K562 (cell line): ENCODE measurements at regions not wholly inside any gene's neighbourhood (a gene's known extent, or its start where the extent isn't known, plus 50 kb on each side); places are given as distances from the start of the nearest gene placed in this dataset.

Source experiments
- BRD4 ChIP-seq: fragments of 200-600 bp; sonication (generic); IDR thresholded peaks from 2 replicates; pipeline ENCODE4 v1.6.1; 2017; ENCODE audit warnings: inconsistent platforms
- ETV1 ChIP-seq: fragments of 450-650 bp; conservative IDR thresholded peaks from 2 replicates; pipeline ENCODE4 v1.6.1; 2016; ENCODE audit warnings: missing genetic modification characterization, control low read depth, low read depth, missing compliant biosample characterization
- KDM2B ChIP-seq: fragments of 250-450 bp; sonication (Bioruptor Pico); IDR thresholded peaks from 2 replicates; pipeline ENCODE4 v1.8.0; 2021; ENCODE audit warnings: mild to moderate bottlenecking, moderate library complexity
- RUNX1 ChIP-seq: sonication (generic); IDR thresholded peaks from 2 replicates; pipeline ENCODE4 v1.6.1; 2016; ENCODE audit warnings: antibody characterized with exemption, low read depth
- SLC30A9 ChIP-seq: fragments of 250-450 bp; sonication (Bioruptor Pico); IDR thresholded peaks from 2 replicates; pipeline ENCODE4 v1.8.0; 2022; ENCODE audit warnings: mild to moderate bottlenecking, moderate library complexity
- STAT5B ChIP-seq: fragments of 250-450 bp; sonication (Bioruptor Pico); IDR thresholded peaks from 2 replicates; pipeline ENCODE4 v1.8.0; 2021; ENCODE audit warnings: mild to moderate bottlenecking, inconsistent platforms
- TF ChIP-seq, protein P1 (sequence below): fragments of 450-650 bp; formaldehyde crosslinking; IDR thresholded peaks from 2 replicates; pipeline ENCODE4 v1.4.0; 2022; ENCODE audit warnings: missing genetic modification characterization
- TF ChIP-seq, protein P2 (sequence below), 3 experiments: fragments of 200-800 bp in 1 of 3; fragments of 250-450 bp in 1 of 3; fragments of 450-650 bp in 1 of 3; sonication (Bioruptor Pico) in 1 of 3; sonication (Bioruptor generic) in 1 of 3; formaldehyde crosslinking in 1 of 3; IDR thresholded peaks; 2 replicates each; pipeline versions ENCODE4 v1.6.1 to v1.8.0; 2016 to 2022; ENCODE audit warnings: mild to moderate bottlenecking in 2 of 3, missing genetic modification characterization in 2 of 3, missing compliant biosample characterization in 1 of 3, moderate library complexity in 1 of 3
- TF ChIP-seq, protein P3 (sequence below): fragments of 250-450 bp; sonication (Bioruptor Pico); IDR thresholded peaks from 2 replicates; pipeline ENCODE4 v1.4.0; 2020
- TF ChIP-seq, protein P4 (sequence below): fragments of 250-450 bp; sonication (Bioruptor Pico); IDR thresholded peaks from 2 replicates; pipeline ENCODE4 v1.5.0; 2021
- TF ChIP-seq, protein P5 (sequence below): sonication (generic); IDR thresholded peaks from 2 replicates; pipeline ENCODE4 v1.6.1; 2016
- TF ChIP-seq, protein P6 (sequence below): fragments of 200-800 bp; sonication (Bioruptor generic); IDR thresholded peaks from 2 replicates; pipeline ENCODE4 v1.6.1; 2017; ENCODE audit warnings: missing genetic modification characterization, missing compliant biosample characterization
- TF ChIP-seq, protein P7 (sequence below): fragments of 250-450 bp; sonication (Bioruptor Pico); IDR thresholded peaks from 2 replicates; pipeline ENCODE4 v1.9.0; 2021; ENCODE audit warnings: mild to moderate bottlenecking

DNA sequence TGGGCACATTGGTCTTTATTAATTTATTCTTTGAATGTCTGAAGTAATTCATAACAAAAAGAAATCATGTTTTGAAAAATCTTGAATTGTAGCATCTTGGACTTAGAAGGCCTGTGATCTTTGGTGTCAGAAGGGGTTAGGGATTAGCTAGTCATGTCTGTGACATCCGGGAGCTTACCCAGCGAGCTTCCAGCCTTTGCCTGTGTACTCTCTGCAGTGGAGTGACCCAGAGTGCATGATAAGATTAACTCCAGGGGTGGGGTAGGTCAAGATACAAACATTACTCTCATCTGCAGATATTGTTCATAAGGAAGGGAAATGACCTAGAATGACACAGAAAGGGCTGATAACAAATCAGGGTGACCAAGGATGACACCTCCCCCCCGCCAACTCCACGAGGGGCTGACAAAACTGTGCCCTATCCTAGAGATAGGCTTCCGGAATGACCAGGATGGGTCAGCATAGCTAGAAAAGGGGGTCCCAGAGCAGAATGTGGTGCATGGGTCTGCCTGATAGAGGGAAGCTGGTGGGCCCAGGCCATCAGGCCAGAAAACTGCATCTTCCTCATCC, 56.6 kb upstream of the BLCAP start (continued):
- TF ChIP-seq RUNX1 (no peak), SLC30A9 (CRISPR knock-in tag) (no peak), STAT5B (CRISPR knock-in tag) (no peak), ETV1 (tag) (no peak), KDM2B (CRISPR knock-in tag) (no peak), BRD4 (no peak)
- TF ChIP-seq, protein P1, sequence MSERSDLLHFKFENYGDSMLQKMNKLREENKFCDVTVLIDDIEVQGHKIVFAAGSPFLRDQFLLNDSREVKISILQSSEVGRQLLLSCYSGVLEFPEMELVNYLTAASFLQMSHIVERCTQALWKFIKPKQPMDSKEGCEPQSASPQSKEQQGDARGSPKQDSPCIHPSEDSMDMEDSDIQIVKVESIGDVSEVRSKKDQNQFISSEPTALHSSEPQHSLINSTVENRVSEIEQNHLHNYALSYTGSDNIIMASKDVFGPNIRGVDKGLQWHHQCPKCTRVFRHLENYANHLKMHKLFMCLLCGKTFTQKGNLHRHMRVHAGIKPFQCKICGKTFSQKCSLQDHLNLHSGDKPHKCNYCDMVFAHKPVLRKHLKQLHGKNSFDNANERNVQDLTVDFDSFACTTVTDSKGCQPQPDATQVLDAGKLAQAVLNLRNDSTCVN: no peak
- TF ChIP-seq, protein P2, sequence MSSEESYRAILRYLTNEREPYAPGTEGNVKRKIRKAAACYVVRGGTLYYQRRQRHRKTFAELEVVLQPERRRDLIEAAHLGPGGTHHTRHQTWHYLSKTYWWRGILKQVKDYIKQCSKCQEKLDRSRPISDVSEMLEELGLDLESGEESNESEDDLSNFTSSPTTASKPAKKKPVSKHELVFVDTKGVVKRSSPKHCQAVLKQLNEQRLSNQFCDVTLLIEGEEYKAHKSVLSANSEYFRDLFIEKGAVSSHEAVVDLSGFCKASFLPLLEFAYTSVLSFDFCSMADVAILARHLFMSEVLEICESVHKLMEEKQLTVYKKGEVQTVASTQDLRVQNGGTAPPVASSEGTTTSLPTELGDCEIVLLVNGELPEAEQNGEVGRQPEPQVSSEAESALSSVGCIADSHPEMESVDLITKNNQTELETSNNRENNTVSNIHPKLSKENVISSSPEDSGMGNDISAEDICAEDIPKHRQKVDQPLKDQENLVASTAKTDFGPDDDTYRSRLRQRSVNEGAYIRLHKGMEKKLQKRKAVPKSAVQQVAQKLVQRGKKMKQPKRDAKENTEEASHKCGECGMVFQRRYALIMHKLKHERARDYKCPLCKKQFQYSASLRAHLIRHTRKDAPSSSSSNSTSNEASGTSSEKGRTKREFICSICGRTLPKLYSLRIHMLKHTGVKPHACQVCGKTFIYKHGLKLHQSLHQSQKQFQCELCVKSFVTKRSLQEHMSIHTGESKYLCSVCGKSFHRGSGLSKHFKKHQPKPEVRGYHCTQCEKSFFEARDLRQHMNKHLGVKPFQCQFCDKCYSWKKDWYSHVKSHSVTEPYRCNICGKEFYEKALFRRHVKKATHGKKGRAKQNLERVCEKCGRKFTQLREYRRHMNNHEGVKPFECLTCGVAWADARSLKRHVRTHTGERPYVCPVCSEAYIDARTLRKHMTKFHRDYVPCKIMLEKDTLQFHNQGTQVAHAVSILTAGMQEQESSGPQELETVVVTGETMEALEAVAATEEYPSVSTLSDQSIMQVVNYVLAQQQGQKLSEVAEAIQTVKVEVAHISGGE (CRISPR knock-in tag; IDR thresholded peaks at IDR 0.05): no peak
- TF ChIP-seq, protein P3, sequence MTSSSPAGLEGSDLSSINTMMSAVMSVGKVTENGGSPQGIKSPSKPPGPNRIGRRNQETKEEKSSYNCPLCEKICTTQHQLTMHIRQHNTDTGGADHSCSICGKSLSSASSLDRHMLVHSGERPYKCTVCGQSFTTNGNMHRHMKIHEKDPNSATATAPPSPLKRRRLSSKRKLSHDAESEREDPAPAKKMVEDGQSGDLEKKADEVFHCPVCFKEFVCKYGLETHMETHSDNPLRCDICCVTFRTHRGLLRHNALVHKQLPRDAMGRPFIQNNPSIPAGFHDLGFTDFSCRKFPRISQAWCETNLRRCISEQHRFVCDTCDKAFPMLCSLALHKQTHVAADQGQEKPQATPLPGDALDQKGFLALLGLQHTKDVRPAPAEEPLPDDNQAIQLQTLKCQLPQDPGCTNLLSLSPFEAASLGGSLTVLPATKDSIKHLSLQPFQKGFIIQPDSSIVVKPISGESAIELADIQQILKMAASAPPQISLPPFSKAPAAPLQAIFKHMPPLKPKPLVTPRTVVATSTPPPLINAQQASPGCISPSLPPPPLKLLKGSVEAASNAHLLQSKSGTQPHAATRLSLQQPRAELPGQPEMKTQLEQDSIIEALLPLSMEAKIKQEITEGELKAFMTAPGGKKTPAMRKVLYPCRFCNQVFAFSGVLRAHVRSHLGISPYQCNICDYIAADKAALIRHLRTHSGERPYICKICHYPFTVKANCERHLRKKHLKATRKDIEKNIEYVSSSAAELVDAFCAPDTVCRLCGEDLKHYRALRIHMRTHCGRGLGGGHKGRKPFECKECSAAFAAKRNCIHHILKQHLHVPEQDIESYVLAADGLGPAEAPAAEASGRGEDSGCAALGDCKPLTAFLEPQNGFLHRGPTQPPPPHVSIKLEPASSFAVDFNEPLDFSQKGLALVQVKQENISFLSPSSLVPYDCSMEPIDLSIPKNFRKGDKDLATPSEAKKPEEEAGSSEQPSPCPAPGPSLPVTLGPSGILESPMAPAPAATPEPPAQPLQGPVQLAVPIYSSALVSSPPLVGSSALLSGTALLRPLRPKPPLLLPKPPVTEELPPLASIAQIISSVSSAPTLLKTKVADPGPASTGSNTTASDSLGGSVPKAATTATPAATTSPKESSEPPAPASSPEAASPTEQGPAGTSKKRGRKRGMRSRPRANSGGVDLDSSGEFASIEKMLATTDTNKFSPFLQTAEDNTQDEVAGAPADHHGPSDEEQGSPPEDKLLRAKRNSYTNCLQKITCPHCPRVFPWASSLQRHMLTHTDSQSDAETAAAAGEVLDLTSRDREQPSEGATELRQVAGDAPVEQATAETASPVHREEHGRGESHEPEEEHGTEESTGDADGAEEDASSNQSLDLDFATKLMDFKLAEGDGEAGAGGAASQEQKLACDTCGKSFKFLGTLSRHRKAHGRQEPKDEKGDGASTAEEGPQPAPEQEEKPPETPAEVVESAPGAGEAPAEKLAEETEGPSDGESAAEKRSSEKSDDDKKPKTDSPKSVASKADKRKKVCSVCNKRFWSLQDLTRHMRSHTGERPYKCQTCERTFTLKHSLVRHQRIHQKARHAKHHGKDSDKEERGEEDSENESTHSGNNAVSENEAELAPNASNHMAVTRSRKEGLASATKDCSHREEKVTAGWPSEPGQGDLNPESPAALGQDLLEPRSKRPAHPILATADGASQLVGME: no peak
- TF ChIP-seq, protein P4, sequence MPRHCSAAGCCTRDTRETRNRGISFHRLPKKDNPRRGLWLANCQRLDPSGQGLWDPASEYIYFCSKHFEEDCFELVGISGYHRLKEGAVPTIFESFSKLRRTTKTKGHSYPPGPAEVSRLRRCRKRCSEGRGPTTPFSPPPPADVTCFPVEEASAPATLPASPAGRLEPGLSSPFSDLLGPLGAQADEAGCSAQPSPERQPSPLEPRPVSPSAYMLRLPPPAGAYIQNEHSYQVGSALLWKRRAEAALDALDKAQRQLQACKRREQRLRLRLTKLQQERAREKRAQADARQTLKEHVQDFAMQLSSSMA (CRISPR knock-in tag): no peak
- TF ChIP-seq, protein P5, sequence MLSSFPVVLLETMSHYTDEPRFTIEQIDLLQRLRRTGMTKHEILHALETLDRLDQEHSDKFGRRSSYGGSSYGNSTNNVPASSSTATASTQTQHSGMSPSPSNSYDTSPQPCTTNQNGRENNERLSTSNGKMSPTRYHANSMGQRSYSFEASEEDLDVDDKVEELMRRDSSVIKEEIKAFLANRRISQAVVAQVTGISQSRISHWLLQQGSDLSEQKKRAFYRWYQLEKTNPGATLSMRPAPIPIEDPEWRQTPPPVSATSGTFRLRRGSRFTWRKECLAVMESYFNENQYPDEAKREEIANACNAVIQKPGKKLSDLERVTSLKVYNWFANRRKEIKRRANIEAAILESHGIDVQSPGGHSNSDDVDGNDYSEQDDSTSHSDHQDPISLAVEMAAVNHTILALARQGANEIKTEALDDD: 0 out of 2 replicates have a peak, but pooled peaks have one; percentile 23
- TF ChIP-seq, protein P6, sequence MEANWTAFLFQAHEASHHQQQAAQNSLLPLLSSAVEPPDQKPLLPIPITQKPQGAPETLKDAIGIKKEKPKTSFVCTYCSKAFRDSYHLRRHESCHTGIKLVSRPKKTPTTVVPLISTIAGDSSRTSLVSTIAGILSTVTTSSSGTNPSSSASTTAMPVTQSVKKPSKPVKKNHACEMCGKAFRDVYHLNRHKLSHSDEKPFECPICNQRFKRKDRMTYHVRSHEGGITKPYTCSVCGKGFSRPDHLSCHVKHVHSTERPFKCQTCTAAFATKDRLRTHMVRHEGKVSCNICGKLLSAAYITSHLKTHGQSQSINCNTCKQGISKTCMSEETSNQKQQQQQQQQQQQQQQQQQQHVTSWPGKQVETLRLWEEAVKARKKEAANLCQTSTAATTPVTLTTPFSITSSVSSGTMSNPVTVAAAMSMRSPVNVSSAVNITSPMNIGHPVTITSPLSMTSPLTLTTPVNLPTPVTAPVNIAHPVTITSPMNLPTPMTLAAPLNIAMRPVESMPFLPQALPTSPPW (CRISPR knock-in tag): peak; percentile 55; the same call in 1 of the 2 replicates
- TF ChIP-seq, protein P7, sequence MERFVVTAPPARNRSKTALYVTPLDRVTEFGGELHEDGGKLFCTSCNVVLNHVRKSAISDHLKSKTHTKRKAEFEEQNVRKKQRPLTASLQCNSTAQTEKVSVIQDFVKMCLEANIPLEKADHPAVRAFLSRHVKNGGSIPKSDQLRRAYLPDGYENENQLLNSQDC (CRISPR knock-in tag): no peak
- TF ChIP-seq, all 486 proteins: peak for 9
